Neuronal stem cell (in vitro differentiated cells): ENCODE measurements at regions not wholly inside any gene's neighbourhood (a gene's known extent, or its start where the extent isn't known, plus 50 kb on each side); places are given as distances from the start of the nearest gene placed in this dataset.

ENCODE experiments used
- DNase-seq: peaks from one replicate; pipeline ENCODE4 v3.0.0-alpha.2; 2013; ENCODE audit warnings: low spot score
- H2AFZ ChIP-seq: one replicate; pipeline ENCODE4 v1.6.1; 2013; ENCODE audit warnings: mild to moderate bottlenecking, low read length, inconsistent platforms
- H2AK5ac ChIP-seq: 2 replicates; pipeline ENCODE4 v1.6.1; 2013; ENCODE audit warnings: low read depth, mild to moderate bottlenecking, inconsistent platforms, low read length, moderate library complexity, mixed read lengths
- H2BK120ac ChIP-seq: 2 replicates; pipeline ENCODE4 v1.6.1; 2013; ENCODE audit warnings: low read depth, mild to moderate bottlenecking, inconsistent platforms, low read length, moderate library complexity, mixed read lengths
- H2BK12ac ChIP-seq: one replicate; pipeline ENCODE4 v1.6.1; 2013; ENCODE audit warnings: low read length, inconsistent platforms
- H2BK15ac ChIP-seq: 2 replicates; pipeline ENCODE4 v1.6.1; 2013; ENCODE audit warnings: mild to moderate bottlenecking, low read length, inconsistent platforms, mixed read lengths
- H2BK5ac ChIP-seq: one replicate; pipeline ENCODE4 v1.6.1; 2013; ENCODE audit warnings: inconsistent platforms, mild to moderate bottlenecking, low read length, moderate library complexity
- H3K14ac ChIP-seq: one replicate; pipeline ENCODE4 v1.6.1; 2013; ENCODE audit warnings: low read length, inconsistent platforms
- H3K18ac ChIP-seq: 2 replicates; pipeline ENCODE4 v1.6.1; 2013; ENCODE audit warnings: low read length, inconsistent platforms
- H3K23ac ChIP-seq: 2 replicates; pipeline ENCODE4 v1.6.1; 2013; ENCODE audit warnings: low read depth, mild to moderate bottlenecking, mixed read lengths, low read length, inconsistent platforms; ENCODE audit not compliant: poor library complexity
- H3K27ac ChIP-seq: replicated peaks from 3 replicates; pipeline ENCODE4 v1.5.1; 2013; ENCODE audit warnings: low read length, inconsistent platforms
- H3K27me3 ChIP-seq, 3 experiments: 2 replicates each; pipeline ENCODE4 v1.6.1; 2013; ENCODE audit warnings: low read length in 3 of 3, mild to moderate bottlenecking in 2 of 3, inconsistent platforms in 1 of 3, low read depth in 1 of 3, mixed read lengths in 1 of 3, moderate library complexity in 1 of 3; ENCODE audit not compliant: control insufficient read depth in 3 of 3, insufficient read depth in 3 of 3
- H3K36me3 ChIP-seq, 2 donors: replicated peaks in 1 of 2; 2 replicates each; pipeline ENCODE4 v1.6.1; 2013; ENCODE audit warnings: low read length in 2 of 2; ENCODE audit not compliant: control insufficient read depth in 2 of 2, insufficient read depth in 2 of 2
- H3K4ac ChIP-seq: 2 replicates; pipeline ENCODE4 v1.6.1; 2013; ENCODE audit warnings: inconsistent platforms, mild to moderate bottlenecking, low read length, moderate library complexity
- H3K4me1 ChIP-seq, 2 donors: 1 replicate in 1 of 2; 2 replicates in 1 of 2; pipeline ENCODE4 v1.6.1; 2013; ENCODE audit warnings: low read length in 2 of 2, low read depth in 1 of 2; ENCODE audit not compliant: control insufficient read depth in 2 of 2, insufficient read depth in 1 of 2
- H3K4me2 ChIP-seq: one replicate; pipeline ENCODE4 v1.6.1; 2013; ENCODE audit warnings: mild to moderate bottlenecking, low read length, inconsistent platforms; ENCODE audit not compliant: insufficient read depth, poor library complexity, severe bottlenecking
- H3K4me3 ChIP-seq, 2 donors: 2 replicates each; pipeline ENCODE4 v1.5.1; 2013; ENCODE audit warnings: low read length in 2 of 2, mild to moderate bottlenecking in 2 of 2, inconsistent platforms in 1 of 2, moderate library complexity in 1 of 2
- H3K79me1 ChIP-seq: one replicate; pipeline ENCODE4 v1.6.1; 2013; ENCODE audit warnings: low read depth, mild to moderate bottlenecking, inconsistent platforms, low read length, moderate library complexity
- H3K9ac ChIP-seq: one replicate; pipeline ENCODE4 v1.6.1; 2013; ENCODE audit warnings: mild to moderate bottlenecking, low read depth, low read length, inconsistent platforms; ENCODE audit not compliant: poor library complexity
- H3K9me3 ChIP-seq, 2 donors: replicated peaks in 1 of 2; 2 replicates each; pipeline versions ENCODE3 to v1.6.1; 2013; ENCODE audit warnings: low read length in 2 of 2, mild to moderate bottlenecking in 2 of 2, inconsistent platforms in 1 of 2, low read depth in 1 of 2, mixed read lengths in 1 of 2, moderate library complexity in 1 of 2; ENCODE audit not compliant: control insufficient read depth in 2 of 2, insufficient read depth in 1 of 2
- H4K8ac ChIP-seq: one replicate; pipeline ENCODE4 v1.6.1; 2013; ENCODE audit warnings: low read depth, mild to moderate bottlenecking, inconsistent platforms, low read length, moderate library complexity
- H4K91ac ChIP-seq: one replicate; pipeline ENCODE4 v1.6.1; 2013; ENCODE audit warnings: low read length, low read depth, mild to moderate bottlenecking, inconsistent platforms; ENCODE audit not compliant: poor library complexity
- WGBS, 2 donors: extraction: QIAGEN DNeasy Blood & Tissue Kit; methylation state at CpG; one replicate each; pipeline ENCODE4 v1.1.7; 2013; ENCODE audit warnings: missing lambda C conversion rate in 2 of 2, mixed read lengths in 1 of 2; ENCODE audit not compliant: insufficient read length in 2 of 2, insufficient replicate concordance in 1 of 2; ENCODE audit errors: extremely low coverage in 2 of 2; 5-methylcytosine and 5-hydroxymethylcytosine counted together

DNA sequence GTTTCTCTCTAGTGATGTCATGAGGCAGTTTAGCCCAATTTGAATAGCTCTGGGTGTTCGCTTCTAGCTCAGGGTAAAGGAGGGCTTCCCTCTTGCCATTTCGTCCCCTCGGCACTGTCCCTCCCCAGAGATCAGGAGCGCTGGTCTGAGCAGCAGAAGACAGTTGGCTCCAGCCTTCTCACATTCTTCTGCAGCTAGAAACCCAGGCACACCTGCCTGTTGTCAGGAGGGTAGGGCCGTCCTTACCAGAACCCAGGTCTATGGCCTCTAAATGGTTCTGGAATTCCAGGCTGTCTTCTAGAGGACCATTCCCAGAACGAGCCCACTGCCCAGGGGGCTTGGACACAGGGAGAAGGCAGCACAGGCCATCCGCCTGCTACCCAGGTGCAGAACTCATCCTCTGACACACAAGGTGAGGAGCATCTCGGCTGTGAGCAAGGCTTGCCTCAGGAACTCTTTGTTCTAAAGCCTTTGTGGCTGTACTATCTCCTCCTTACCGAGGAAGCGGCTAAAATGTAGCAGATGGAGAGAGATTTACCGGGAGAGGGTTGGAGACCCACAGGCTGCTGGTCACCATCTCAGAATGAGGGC, 255.6 kb upstream of the IRX2 start:
- no peak overlapping the region for H4K91ac ChIP-seq
- no peak overlapping the region for H2BK120ac ChIP-seq
- no peak overlapping the region for H3K4me2 ChIP-seq
- H3K9me3 ChIP-seq = no peaks in the 10 kb centered on the region
- no peak overlapping the region for H3K4ac ChIP-seq
- DNase-seq = no peak
- no peak overlapping the region for H2AFZ ChIP-seq
- H3K27me3 ChIP-seq = no peaks in the 10 kb centered on the region
- H3K27ac ChIP-seq = no peak overlapping the region
- WGBS, 2 donors = no CpG with 5 or more reads among the region's 11 CpGs
- no peak overlapping the region for H3K4me3 ChIP-seq
- no peak overlapping the region for H3K23ac ChIP-seq
- no peak overlapping the region for H2BK15ac ChIP-seq
- no peaks in the 10 kb centered on the region for H3K36me3 ChIP-seq
- no peak overlapping the region for H2BK12ac ChIP-seq
- no peak overlapping the region for H3K9ac ChIP-seq
- H2BK5ac ChIP-seq = no peak overlapping the region
- no peaks in the 10 kb centered on the region for H3K79me1 ChIP-seq
- H3K4me1 ChIP-seq = no peaks in the 10 kb centered on the region
- H3K18ac ChIP-seq = no peak overlapping the region
- H3K14ac ChIP-seq = no peak overlapping the region
- H2AK5ac ChIP-seq = no peak overlapping the region
- H4K8ac ChIP-seq = no peak overlapping the region

DNA sequence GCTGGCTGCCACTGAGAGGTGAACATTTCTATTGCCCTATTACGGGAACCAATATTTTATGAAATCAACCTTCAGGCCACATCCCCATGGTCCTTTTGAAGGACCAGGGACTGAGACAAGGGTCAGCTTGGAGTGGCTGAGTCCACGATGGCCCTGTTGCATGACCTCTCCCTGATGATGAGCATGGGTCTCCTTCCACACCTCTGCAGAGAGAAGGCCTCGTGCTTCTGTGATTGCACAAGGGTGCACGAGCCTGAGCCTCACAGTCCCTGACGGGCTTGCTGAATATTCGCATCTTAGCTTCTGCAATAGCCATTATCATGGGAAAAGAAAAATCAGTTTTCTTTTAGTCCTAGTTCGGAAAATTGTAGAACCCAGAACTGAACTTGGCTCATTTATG, 255.0 kb upstream of the IRX2 start:
- Histone ChIP-seq H2AFZ (no peak overlapping the region), H3K14ac (no peak overlapping the region), H3K4me3 (no peak overlapping the region), H2BK12ac (no peak overlapping the region), H3K9me3 (peaks cover 0 to 2% of the 10 kb centered on the region in 2 donors), H3K9ac (no peak overlapping the region), H3K4me2 (no peak overlapping the region), H3K79me1 (no peaks in the 10 kb centered on the region), H4K91ac (no peak overlapping the region), H3K4me1 (no peaks in the 10 kb centered on the region), H2BK15ac (no peak overlapping the region), H3K36me3 (no peaks in the 10 kb centered on the region), H3K27ac (no peak overlapping the region), H3K23ac (no peak overlapping the region), H2AK5ac (no peak overlapping the region), H4K8ac (no peak overlapping the region), H2BK5ac (no peak overlapping the region), H3K4ac (no peak overlapping the region), H2BK120ac (no peak overlapping the region), H3K27me3 (no peaks in the 10 kb centered on the region), H3K18ac (no peak overlapping the region)
- DNase-seq = no peak
- WGBS, 2 donors = no CpG with 5 or more reads among the region's 7 CpGs

DNA sequence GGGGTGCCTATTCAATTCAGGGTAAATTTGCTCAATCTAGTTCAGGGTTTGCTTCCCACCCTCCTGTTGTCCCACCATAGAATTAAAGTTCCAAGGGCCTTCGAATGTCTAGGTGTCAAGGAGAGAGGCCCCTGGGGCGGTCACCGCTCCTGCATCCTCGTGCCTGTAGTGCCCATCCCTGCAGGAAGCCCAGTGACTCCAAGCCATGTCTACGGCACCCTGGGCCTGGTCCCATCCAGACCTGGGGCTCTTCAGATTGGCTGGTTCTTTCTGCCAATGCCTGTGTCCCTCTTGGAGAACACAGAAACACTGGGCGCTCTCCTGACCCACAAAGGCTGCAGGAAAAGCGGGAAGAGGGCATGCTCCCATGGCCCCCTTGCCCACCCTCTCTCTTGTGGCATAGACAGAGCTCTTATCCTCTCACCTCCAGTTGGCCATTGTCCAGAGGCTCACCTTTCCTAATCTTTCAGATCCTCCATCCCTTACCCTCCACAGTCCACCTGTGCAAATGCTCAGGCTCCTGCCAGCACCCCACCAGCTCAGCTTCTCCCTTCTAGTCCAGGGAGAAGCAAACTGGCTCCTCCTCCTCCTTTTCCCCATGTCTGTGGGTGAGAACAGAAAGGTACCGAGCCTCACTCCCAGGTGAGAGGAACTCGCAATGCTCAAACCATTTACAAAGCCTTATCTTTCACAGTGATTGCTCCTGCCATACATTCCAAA, 253.0 kb upstream of the IRX2 start:
- H3K23ac ChIP-seq = no peak overlapping the region
- no peaks in the 10 kb centered on the region for H3K4me1 ChIP-seq
- no peak overlapping the region for H3K4me3 ChIP-seq
- no peaks in the 10 kb centered on the region for H3K79me1 ChIP-seq
- H2AK5ac ChIP-seq = no peak overlapping the region
- no peak overlapping the region for H3K27ac ChIP-seq
- WGBS, 2 donors = no CpG with 5 or more reads among the region's 9 CpGs
- H3K9ac ChIP-seq = no peak overlapping the region
- no peak overlapping the region for H3K4me2 ChIP-seq
- no peak overlapping the region for H4K8ac ChIP-seq
- no peak overlapping the region for H3K18ac ChIP-seq
- H4K91ac ChIP-seq = no peak overlapping the region
- peaks cover 0 to 2% of the 10 kb centered on the region in 2 donors for H3K9me3 ChIP-seq
- no peak overlapping the region for H2BK5ac ChIP-seq
- H2AFZ ChIP-seq = no peak overlapping the region
- no peak for DNase-seq
- no peak overlapping the region for H2BK12ac ChIP-seq
- H3K36me3 ChIP-seq = no peaks in the 10 kb centered on the region
- no peak overlapping the region for H3K14ac ChIP-seq
- H3K4ac ChIP-seq = no peak overlapping the region
- H2BK15ac ChIP-seq = no peak overlapping the region
- no peaks in the 10 kb centered on the region for H3K27me3 ChIP-seq
- no peak overlapping the region for H2BK120ac ChIP-seq

DNA sequence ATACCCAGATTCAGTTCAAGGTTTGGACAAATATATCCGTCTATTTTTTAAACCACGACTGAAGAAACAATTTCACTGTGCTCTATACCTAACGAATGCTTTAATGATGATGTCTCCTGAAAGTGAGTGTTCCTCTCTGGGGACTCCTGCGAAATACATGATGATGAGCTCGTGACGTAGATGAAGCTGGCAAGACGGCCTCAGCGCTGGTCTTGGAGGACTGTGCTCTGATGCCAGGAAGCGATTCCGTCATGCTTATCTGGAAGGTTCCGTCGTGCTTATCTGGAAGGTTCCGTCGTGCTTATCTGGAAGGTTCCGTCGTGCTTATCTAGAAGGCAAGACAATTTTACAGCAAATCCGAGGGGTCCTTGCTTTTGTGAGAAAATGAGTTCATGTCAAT, 250.8 kb upstream of the IRX2 start:
- Histone ChIP-seq H3K9me3 (peaks cover 0 to 2% of the 10 kb centered on the region in 2 donors), H3K4me2 (no peak overlapping the region), H3K36me3 (no peaks in the 10 kb centered on the region), H4K91ac (no peak overlapping the region), H2BK120ac (no peak overlapping the region), H3K27me3 (no peaks in the 10 kb centered on the region), H2BK15ac (no peak overlapping the region), H2BK5ac (no peak overlapping the region), H2AK5ac (no peak overlapping the region), H4K8ac (no peak overlapping the region), H3K14ac (no peak overlapping the region), H3K4me1 (peaks cover 5 to 6% of the 10 kb centered on the region in 2 donors), H3K4ac (no peak overlapping the region), H3K18ac (no peak overlapping the region), H3K4me3 (no peak overlapping the region), H3K9ac (no peak overlapping the region), H3K27ac (no peak overlapping the region), H2AFZ (no peak overlapping the region), H2BK12ac (no peak overlapping the region), H3K23ac (no peak overlapping the region), H3K79me1 (no peaks in the 10 kb centered on the region)
- no peak for DNase-seq
- WGBS, 2 donors = no CpG with 5 or more reads among the region's 17 CpGs
